GM19099 (cell line): ENCODE measurements at regions not wholly inside any gene's neighbourhood (a gene's known extent, or its start where the extent isn't known, plus 50 kb on each side); places are given as distances from the start of the nearest gene placed in this dataset.

Source experiments
- POLR2A ChIP-seq: IDR thresholded peaks from 3 replicates; pipeline ENCODE4 v1.6.1; 2011; ENCODE audit warnings: low read depth; ENCODE audit not compliant: insufficient read length; ENCODE audit errors: extremely low read depth

GRCh38 chr1:168368131-168368530 lies 87.5 kb downstream of the TBX19 start:
- no peak for TF ChIP-seq POLR2A

DNA sequence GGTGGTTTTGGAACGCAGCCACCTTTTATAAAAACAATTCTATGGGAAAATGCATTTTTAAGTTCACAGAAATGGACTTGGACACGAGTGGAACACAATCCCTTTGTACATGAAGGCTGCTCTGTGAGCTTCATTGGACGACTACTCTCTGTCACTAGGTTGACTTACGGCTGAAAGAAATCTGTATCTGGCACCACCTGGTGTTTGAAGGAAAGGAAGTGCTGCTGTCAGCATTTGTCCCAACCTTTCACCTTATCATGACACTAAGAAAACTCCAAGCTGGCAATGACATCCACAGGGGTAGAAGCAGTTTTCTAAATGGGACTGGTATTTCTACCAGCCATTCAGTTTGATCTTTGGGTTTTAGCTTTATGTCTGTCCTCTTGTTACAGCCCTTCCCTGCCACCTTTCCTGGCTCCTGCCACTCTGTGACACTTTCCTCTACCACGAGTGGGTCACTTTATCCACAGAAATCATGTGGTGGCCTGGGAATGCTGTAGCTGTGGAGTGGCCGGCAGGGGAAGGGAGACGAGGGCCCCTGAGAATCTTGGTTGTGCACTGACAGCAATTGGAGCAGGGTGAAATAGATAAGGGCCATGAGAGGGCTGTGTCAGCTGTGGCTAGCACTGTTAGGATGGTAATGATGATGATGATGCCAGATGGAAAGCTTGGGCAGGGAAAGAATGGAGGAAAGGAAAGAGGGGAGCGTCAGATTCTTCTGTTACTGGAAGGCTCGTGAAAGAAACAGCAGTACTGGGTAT lies 85.2 kb downstream of the TBX19 start:
- TF ChIP-seq POLR2A = no peak
